Suprapubic skin (tissue), 4 donors: ENCODE measurements at regions not wholly inside any gene's neighbourhood (a gene's known extent, or its start where the extent isn't known, plus 50 kb on each side); places are given as distances from the start of the nearest gene placed in this dataset.

Experiments used
- DNase-seq, 2 donors: peaks; one replicate each; pipeline ENCODE4 v3.0.0-alpha.2; 2019; ENCODE audit warnings: low spot score in 2 of 2
- H3K27ac ChIP-seq: fragments of 200-600 bp; sonication (generic); one replicate; pipeline ENCODE4 v1.5.1; 2019
- H3K27me3 ChIP-seq: fragments of 200-600 bp; sonication (generic); one replicate; pipeline ENCODE4 v1.5.1; 2019
- H3K36me3 ChIP-seq: fragments of 200-600 bp; sonication (generic); one replicate; pipeline ENCODE4 v1.5.1; 2019
- H3K4me1 ChIP-seq: fragments of 200-600 bp; sonication (generic); one replicate; pipeline ENCODE4 v1.5.1; 2019
- H3K4me3 ChIP-seq: fragments of 200-600 bp; sonication (generic); one replicate; pipeline ENCODE4 v1.5.1; 2019; ENCODE audit warnings: mild to moderate bottlenecking
- H3K9me3 ChIP-seq: fragments of 200-600 bp; sonication (generic); one replicate; pipeline ENCODE4 v1.5.1; 2019
- EP300 ChIP-seq: sonication (generic); formaldehyde crosslinking; IDR thresholded peaks from one replicate; pipeline ENCODE4 v1.6.1; 2017; ENCODE audit warnings: antibody characterized with exemption
- POLR2A ChIP-seq, 2 donors: fragments of 450-650 bp; IDR thresholded peaks; one replicate each; pipeline ENCODE4 v1.6.1; 2017; ENCODE audit warnings: antibody characterized with exemption in 2 of 2, mild to moderate bottlenecking in 2 of 2, moderate library complexity in 2 of 2
- POLR2AphosphoS5 ChIP-seq, 3 donors: sonication (generic); formaldehyde crosslinking; IDR thresholded peaks; one replicate each; pipeline ENCODE4 v1.6.1; 2017; ENCODE audit warnings: antibody characterized with exemption in 3 of 3
- WGBS: methylation state at CpG from one replicate; pipeline ENCODE4 v1.1.5; 2018; 5-methylcytosine and 5-hydroxymethylcytosine counted together
- TF ChIP-seq, protein P1 (sequence below), 2 donors: fragments of 200-600 bp in 1 of 2; fragments of 450-650 bp in 1 of 2; sonication (generic) in 1 of 2; IDR thresholded peaks; one replicate each; pipeline ENCODE4 v1.5.1; 2016 to 2019; ENCODE audit warnings: antibody characterized with exemption in 2 of 2, mild to moderate bottlenecking in 1 of 2, moderate library complexity in 1 of 2

GRCh38 chr20:48158014-48158413 is 372.7 kb upstream of the SULF2 start:
- Histone ChIP-seq H3K27ac (no peak overlapping the region), H3K4me1 (no peaks in the 10 kb centered on the region), H3K9me3 (peaks cover 3% of the 10 kb centered on the region), H3K27me3 (peaks cover 18% of the 10 kb centered on the region), H3K4me3 (no peak overlapping the region), H3K36me3 (no peaks in the 10 kb centered on the region)
- no peak for TF ChIP-seq POLR2AphosphoS5 (IDR thresholded peaks at IDR 0.05)
- TF ChIP-seq, protein P1, sequence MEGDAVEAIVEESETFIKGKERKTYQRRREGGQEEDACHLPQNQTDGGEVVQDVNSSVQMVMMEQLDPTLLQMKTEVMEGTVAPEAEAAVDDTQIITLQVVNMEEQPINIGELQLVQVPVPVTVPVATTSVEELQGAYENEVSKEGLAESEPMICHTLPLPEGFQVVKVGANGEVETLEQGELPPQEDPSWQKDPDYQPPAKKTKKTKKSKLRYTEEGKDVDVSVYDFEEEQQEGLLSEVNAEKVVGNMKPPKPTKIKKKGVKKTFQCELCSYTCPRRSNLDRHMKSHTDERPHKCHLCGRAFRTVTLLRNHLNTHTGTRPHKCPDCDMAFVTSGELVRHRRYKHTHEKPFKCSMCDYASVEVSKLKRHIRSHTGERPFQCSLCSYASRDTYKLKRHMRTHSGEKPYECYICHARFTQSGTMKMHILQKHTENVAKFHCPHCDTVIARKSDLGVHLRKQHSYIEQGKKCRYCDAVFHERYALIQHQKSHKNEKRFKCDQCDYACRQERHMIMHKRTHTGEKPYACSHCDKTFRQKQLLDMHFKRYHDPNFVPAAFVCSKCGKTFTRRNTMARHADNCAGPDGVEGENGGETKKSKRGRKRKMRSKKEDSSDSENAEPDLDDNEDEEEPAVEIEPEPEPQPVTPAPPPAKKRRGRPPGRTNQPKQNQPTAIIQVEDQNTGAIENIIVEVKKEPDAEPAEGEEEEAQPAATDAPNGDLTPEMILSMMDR (IDR thresholded peaks at IDR 0.05) = no peak
- no peak for TF ChIP-seq EP300
- no peak for TF ChIP-seq POLR2A (IDR thresholded peaks at IDR 0.05)
- no peak for DNase-seq
- WGBS = 54% methylated on average over 2 of the region's 2 CpGs

GRCh38 chr20:48156951-48157700 is 371.8 kb upstream of the SULF2 start:
- no peak overlapping the region for H3K27ac ChIP-seq

GRCh38 chr20:48156521-48156920 is 371.2 kb upstream of the SULF2 start:
- no peak overlapping the region for H3K4me3 ChIP-seq
- no peaks in the 10 kb centered on the region for H3K4me1 ChIP-seq
- H3K27ac ChIP-seq = no peak overlapping the region
- 92% methylated on average over 2 of the region's 2 CpGs for WGBS
- peaks cover 20% of the 10 kb centered on the region for H3K27me3 ChIP-seq
- no peaks in the 10 kb centered on the region for H3K36me3 ChIP-seq
- peaks cover 3% of the 10 kb centered on the region for H3K9me3 ChIP-seq
- no peak for DNase-seq
- no peak for TF ChIP-seq EP300
- TF ChIP-seq POLR2A (IDR thresholded peaks at IDR 0.05) = no peak
- no peak for TF ChIP-seq POLR2AphosphoS5 (IDR thresholded peaks at IDR 0.05)
- TF ChIP-seq, protein P1 (IDR thresholded peaks at IDR 0.05) = no peak

More at GRCh38 chr20:48156951-48157700, 371.8 kb upstream of the SULF2 start:
- Histone ChIP-seq H3K36me3 (no peaks in the 10 kb centered on the region), H3K9me3 (peaks cover 3% of the 10 kb centered on the region), H3K4me3 (no peak overlapping the region), H3K27me3 (peaks cover 20% of the 10 kb centered on the region), H3K4me1 (no peaks in the 10 kb centered on the region)
- 94% methylated on average over 3 of the region's 3 CpGs for whole genome bisulfite sequencing
- no peak for TF ChIP-seq EP300
- DNase-seq = no peak

GRCh38 chr20:48155268-48155667 is 370.0 kb upstream of the SULF2 start:
- H3K9me3 ChIP-seq = peaks cover 3% of the 10 kb centered on the region
- 90% methylated on average over 6 of the region's 9 CpGs for WGBS
- TF ChIP-seq EP300 = no peak
- TF ChIP-seq, protein P1 (IDR thresholded peaks at IDR 0.05) = no peak

GRCh38 chr20:48154040-48154765 is 368.9 kb upstream of the SULF2 start:
- no peak for DNase-seq
- no peak for TF ChIP-seq POLR2A (IDR thresholded peaks at IDR 0.05)
- TF ChIP-seq, protein P1 (IDR thresholded peaks at IDR 0.05) = no peak
- TF ChIP-seq POLR2AphosphoS5 (IDR thresholded peaks at IDR 0.05) = no peak
- TF ChIP-seq EP300 = no peak
- Histone ChIP-seq H3K27me3 (peaks cover 20% of the 10 kb centered on the region), H3K4me1 (no peaks in the 10 kb centered on the region), H3K4me3 (no peak overlapping the region), H3K9me3 (peaks cover 3% of the 10 kb centered on the region), H3K27ac (no peak overlapping the region), H3K36me3 (no peaks in the 10 kb centered on the region)
- WGBS = 73% methylated on average over 13 of the region's 14 CpGs

More at GRCh38 chr20:48155268-48155667, 370.0 kb upstream of the SULF2 start:
- Histone ChIP-seq H3K4me3 (no peak overlapping the region), H3K27ac (no peak overlapping the region), H3K4me1 (no peaks in the 10 kb centered on the region), H3K27me3 (peaks cover 20% of the 10 kb centered on the region), H3K36me3 (no peaks in the 10 kb centered on the region)
- no peak for DNase-seq
